T-cell (primary cell): ENCODE measurements at regions not wholly inside any gene's neighbourhood (a gene's known extent, or its start where the extent isn't known, plus 50 kb on each side); places are given as distances from the start of the nearest gene placed in this dataset.

ENCODE experiments used
- ATAC-seq, 4 experiments: fragments of 200-7000 bp in 3 of 4; fragments of 150-1000 bp in 1 of 4; cut with Tn5 transposase; replicated peaks in 1 of 4; 1 replicate in 3 of 4; 2 replicates in 1 of 4; pipeline ENCODE4 v1.10.0; 2021; ENCODE audit warnings: moderate library complexity in 3 of 4, mild to moderate bottlenecking in 2 of 4, moderate number of reproducible peaks in 1 of 4
- CTCF ChIA-PET, 2 donors: fragments of 300-600 bp; sonication (Branson Sonifier 250); formaldehyde crosslinking; loops; one replicate each; lab custom pipeline; 2022; ENCODE audit warnings: antibody characterized with exemption in 2 of 2; lab: Charles Lee
- POLR2A ChIA-PET, 2 donors: fragments of 300-600 bp; sonication (Branson Sonifier 250); formaldehyde crosslinking; loops; one replicate each; lab custom pipeline; 2022; ENCODE audit warnings: antibody characterized with exemption in 2 of 2; lab: Charles Lee
- DNase-seq, 35 experiments: peaks; one replicate each; pipeline versions ENCODE4 v3.0.0 to v3.0.0-alpha.2; 2013 to 2023
- H3K27ac ChIP-seq: one replicate; pipeline ENCODE4 v1.5.1; 2013; ENCODE audit warnings: low read length
- H3K27me3 ChIP-seq, 2 experiments: replicated peaks in 1 of 2; 1 replicate in 1 of 2; 2 replicates in 1 of 2; pipeline versions ENCODE4 v1.6.1 to v1.7.0; 2013; ENCODE audit warnings: low read length in 1 of 2, mixed read lengths in 1 of 2; ENCODE audit not compliant: control insufficient read depth in 2 of 2, insufficient read depth in 2 of 2; ENCODE audit errors: extremely low read depth in 1 of 2
- H3K36me3 ChIP-seq, 2 donors: 1 replicate in 1 of 2; 2 replicates in 1 of 2; pipeline versions ENCODE4 v1.6.1 to v1.7.0; 2013; ENCODE audit warnings: low read length in 1 of 2; ENCODE audit not compliant: control insufficient read depth in 2 of 2, insufficient read depth in 1 of 2; ENCODE audit errors: extremely low read depth in 1 of 2
- H3K4me1 ChIP-seq, 2 experiments: 1 replicate in 1 of 2; 2 replicates in 1 of 2; pipeline versions ENCODE4 v1.6.1 to v1.7.0; 2013; ENCODE audit warnings: low read length in 2 of 2, mixed read lengths in 1 of 2; ENCODE audit not compliant: insufficient read depth in 2 of 2, control insufficient read depth in 1 of 2; ENCODE audit errors: extremely low read depth in 1 of 2
- H3K4me3 ChIP-seq, 2 donors: 1 replicate in 1 of 2; 2 replicates in 1 of 2; pipeline versions ENCODE4 v1.5.1 to v1.7.0; 2013; ENCODE audit warnings: mild to moderate bottlenecking in 2 of 2, low read length in 1 of 2, moderate library complexity in 1 of 2; ENCODE audit not compliant: control insufficient read depth in 1 of 2; ENCODE audit errors: extremely low read depth in 1 of 2
- H3K9me3 ChIP-seq: 2 replicates; pipeline ENCODE4 v1.7.0; 2013
- H3K27ac Mint-ChIP-seq, 2 donors: one replicate each; pipeline ENCODE4 v1.8.0; 2020 to 2021; ENCODE audit warnings: mild to moderate bottlenecking in 2 of 2, mixed read lengths in 2 of 2
- H3K27me3 Mint-ChIP-seq, 2 donors: one replicate each; pipeline ENCODE4 v1.8.0; 2021 to 2022; ENCODE audit warnings: mixed read lengths in 2 of 2
- H3K36me3 Mint-ChIP-seq: one replicate; pipeline ENCODE4 v1.8.0; 2021; ENCODE audit warnings: mixed read lengths
- H3K4me1 Mint-ChIP-seq, 3 donors: one replicate each; pipeline ENCODE4 v1.8.0; 2020 to 2022; ENCODE audit warnings: mixed read lengths in 3 of 3, mild to moderate bottlenecking in 1 of 3
- H3K4me3 Mint-ChIP-seq, 3 donors: one replicate each; pipeline ENCODE4 v1.8.0; 2020 to 2022; ENCODE audit warnings: mild to moderate bottlenecking in 3 of 3, mixed read lengths in 3 of 3, moderate library complexity in 3 of 3
- H3K9me3 Mint-ChIP-seq, 3 donors: one replicate each; pipeline ENCODE4 v1.8.0; 2020 to 2022; ENCODE audit warnings: mixed read lengths in 3 of 3
- WGBS: methylation state at CpG from one replicate; pipeline ENCODE4 v1.1.5; 2013; ENCODE audit warnings: missing lambda C conversion rate; ENCODE audit not compliant: insufficient coverage; 5-methylcytosine and 5-hydroxymethylcytosine counted together

- Histone ChIP-seq H3K4me3 (no peak overlapping the region), H3K36me3 (no peaks in the 10 kb centered on the region), H3K27ac (no peak overlapping the region), H3K4me1 (no peaks in the 10 kb centered on the region), H3K9me3 (no peaks in the 10 kb centered on the region), H3K27me3 (no peaks in the 10 kb centered on the region)
- Mint-ChIP-seq H3K9me3 (peaks cover 0 to 5% (median 3%) of the 10 kb centered on the region in 3 donors), H3K4me1 (no peaks in the 10 kb centered on the region), H3K36me3 (no peaks in the 10 kb centered on the region), H3K27me3 (peaks cover 10 to 11% of the 10 kb centered on the region in 2 donors), H3K27ac (no peak overlapping the region), H3K4me3 (no peak overlapping the region)
- no peak for DNase-seq
- ATAC-seq, result no peak
- CTCF ChIA-PET, result no interaction called here
- POLR2A ChIA-PET, result no interaction called here
- WGBS, result 40% methylated on average over 1 of the region's 4 CpGs
These were observed 103.8 kb downstream of the C1orf94 start for GRCh38 chr1:34280509-34280908.

DNA sequence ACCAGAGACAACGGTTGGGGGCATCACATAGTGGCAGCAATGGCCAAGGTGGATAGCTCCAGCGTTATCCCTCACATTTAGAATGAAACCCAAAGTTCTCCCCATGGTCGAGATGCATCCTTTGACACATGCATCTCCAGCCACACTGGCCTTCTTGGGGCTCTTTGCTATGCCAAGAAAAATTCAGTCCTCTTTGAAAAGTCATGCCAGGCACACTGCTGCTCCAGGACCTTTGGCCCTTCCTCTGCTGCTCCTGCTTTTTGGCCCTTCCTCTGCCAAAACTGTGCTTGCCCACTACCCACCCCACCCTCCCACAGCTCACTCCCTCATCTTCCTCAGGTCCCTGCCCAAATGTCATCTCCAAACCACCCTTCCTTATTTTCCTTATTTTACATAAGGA, 106.4 kb downstream of the C1orf94 start:
- peaks cover 0 to 5% (median 3%) of the 10 kb centered on the region in 3 donors for H3K9me3 Mint-ChIP-seq
- ChIA-PET POLR2A (no interaction called here), CTCF (no interaction called here)
- DNase-seq (no peak), ATAC-seq (no peak)
- no peaks in the 10 kb centered on the region for H3K9me3 ChIP-seq
- peaks cover 13 to 15% of the 10 kb centered on the region in 2 donors for H3K27me3 Mint-ChIP-seq
- WGBS, result 70% methylated on average over 2 of the region's 3 CpGs
- no peak overlapping the region for H3K4me3 ChIP-seq
- H3K27ac Mint-ChIP-seq, result no peak overlapping the region
- no peaks in the 10 kb centered on the region for H3K4me1 Mint-ChIP-seq
- no peaks in the 10 kb centered on the region for H3K36me3 ChIP-seq
- no peak overlapping the region for H3K27ac ChIP-seq
- H3K36me3 Mint-ChIP-seq, result no peaks in the 10 kb centered on the region
- no peaks in the 10 kb centered on the region for H3K4me1 ChIP-seq
- peaks cover 0 to 3% of the 10 kb centered on the region in 2 experiments for H3K27me3 ChIP-seq
- no peak overlapping the region for H3K4me3 Mint-ChIP-seq

DNA sequence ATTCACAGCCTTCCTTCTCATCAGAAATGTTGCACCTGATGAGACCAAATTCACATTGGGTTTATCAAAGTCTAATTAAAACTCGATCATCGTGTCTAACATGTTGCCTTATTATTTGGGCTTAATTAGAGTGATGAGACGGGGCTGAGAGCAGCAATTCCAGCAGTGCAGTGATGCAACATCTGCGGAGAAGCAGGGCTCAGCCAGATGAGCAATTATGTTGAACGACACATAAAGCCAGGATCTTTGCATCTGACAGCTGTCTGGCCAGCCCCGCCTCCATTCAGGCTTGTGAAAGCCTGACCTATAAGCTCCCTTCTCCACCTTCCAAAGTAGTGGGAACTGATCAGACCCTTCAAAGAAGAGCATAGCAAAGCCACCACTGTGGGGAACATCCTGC, 109.8 kb downstream of the C1orf94 start:
- H3K27me3 ChIP-seq, result peaks cover 0 to 3% of the 10 kb centered on the region in 2 experiments
- DNase-seq (no peak), ATAC-seq (no peak)
- no peaks in the 10 kb centered on the region for H3K36me3 ChIP-seq
- Mint-ChIP-seq H3K36me3 (no peaks in the 10 kb centered on the region), H3K27me3 (peaks cover 10 to 13% of the 10 kb centered on the region in 2 donors), H3K4me1 (no peaks in the 10 kb centered on the region), H3K4me3 (no peak overlapping the region), H3K9me3 (peaks cover 0 to 3% (median 0%) of the 10 kb centered on the region in 3 donors), H3K27ac (no peak overlapping the region)
- ChIA-PET POLR2A (no interaction called here), CTCF (no interaction called here)
- H3K9me3 ChIP-seq, result no peaks in the 10 kb centered on the region
- H3K4me1 ChIP-seq, result no peaks in the 10 kb centered on the region
- no peak overlapping the region for H3K27ac ChIP-seq
- 63% methylated on average over 5 of the region's 6 CpGs for WGBS
- no peak overlapping the region for H3K4me3 ChIP-seq

- ATAC-seq (no peak), DNase-seq (no peak)
- H3K27me3 ChIP-seq, result peaks cover 0 to 3% of the 10 kb centered on the region in 2 experiments
- Mint-ChIP-seq H3K9me3 (no peaks in the 10 kb centered on the region), H3K27ac (no peak overlapping the region), H3K4me3 (no peak overlapping the region), H3K27me3 (peaks cover 7 to 20% of the 10 kb centered on the region in 2 donors), H3K36me3 (no peaks in the 10 kb centered on the region), H3K4me1 (no peaks in the 10 kb centered on the region)
- no peak overlapping the region for H3K27ac ChIP-seq
- H3K36me3 ChIP-seq, result no peaks in the 10 kb centered on the region
- POLR2A ChIA-PET, result no interaction called here
- no peaks in the 10 kb centered on the region for H3K9me3 ChIP-seq
- 75% methylated on average over 1 of the region's 2 CpGs for WGBS
- no peaks in the 10 kb centered on the region for H3K4me1 ChIP-seq
- CTCF ChIA-PET, result no interaction called here
- no peak overlapping the region for H3K4me3 ChIP-seq
These were observed 114.1 kb downstream of the C1orf94 start for GRCh38 chr1:34290831-34291230.

DNA sequence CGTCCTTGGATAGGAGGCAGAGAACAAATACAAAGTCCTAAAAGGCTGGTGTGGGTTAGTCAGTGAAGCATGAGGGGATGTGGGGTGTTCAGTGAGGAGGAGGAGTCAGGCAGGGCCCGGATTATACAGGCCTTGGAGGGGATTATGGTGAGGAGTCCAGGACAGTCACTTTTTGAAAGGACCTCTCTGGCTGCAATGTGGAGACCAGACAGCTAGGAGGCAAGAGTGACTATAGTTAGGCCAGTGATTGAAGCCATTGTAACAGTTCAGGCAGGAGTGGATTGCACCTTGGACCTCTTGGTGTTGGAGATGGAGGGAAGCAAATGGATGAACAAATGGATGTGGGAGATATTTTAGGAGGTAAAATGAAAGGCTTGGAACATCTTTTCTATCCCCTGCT, 115.8 kb downstream of the C1orf94 start:
- WGBS, result 30% methylated on average over 2 of the region's 2 CpGs
- no peak for ATAC-seq

GRCh38 chr1:34296059-34296458, 119.4 kb downstream of the C1orf94 start:
- no peak overlapping the region for H3K4me3 Mint-ChIP-seq
- H3K36me3 Mint-ChIP-seq, result no peaks in the 10 kb centered on the region
- no peaks in the 10 kb centered on the region for H3K9me3 ChIP-seq
- ChIA-PET CTCF (no interaction called here), POLR2A (no interaction called here)
- no peaks in the 10 kb centered on the region for H3K36me3 ChIP-seq
- H3K27ac Mint-ChIP-seq, result no peak overlapping the region
- peaks cover 5 to 19% of the 10 kb centered on the region in 2 donors for H3K27me3 Mint-ChIP-seq
- H3K4me3 ChIP-seq, result no peak overlapping the region
- DNase-seq (no peak), ATAC-seq (no peak)
- H3K27ac ChIP-seq, result no peak overlapping the region
- no peaks in the 10 kb centered on the region for H3K4me1 ChIP-seq
- H3K27me3 ChIP-seq, result no peaks in the 10 kb centered on the region
- WGBS, result 61% methylated on average over 5 of the region's 6 CpGs
- peaks cover 0 to 4% (median 3%) of the 10 kb centered on the region in 3 donors for H3K9me3 Mint-ChIP-seq
- no peaks in the 10 kb centered on the region for H3K4me1 Mint-ChIP-seq

More for the DNA sequence above, 115.8 kb downstream of the C1orf94 start:
- H3K27me3 ChIP-seq, result peaks cover 0 to under 1% of the 10 kb centered on the region in 2 experiments
- Mint-ChIP-seq H3K27me3 (peaks cover 5 to 19% of the 10 kb centered on the region in 2 donors), H3K36me3 (no peaks in the 10 kb centered on the region), H3K4me1 (no peaks in the 10 kb centered on the region), H3K4me3 (no peak overlapping the region), H3K27ac (no peak overlapping the region), H3K9me3 (no peaks in the 10 kb centered on the region)
- H3K4me3 ChIP-seq, result no peak overlapping the region
- H3K4me1 ChIP-seq, result no peaks in the 10 kb centered on the region
- POLR2A ChIA-PET, result no interaction called here
- no peaks in the 10 kb centered on the region for H3K36me3 ChIP-seq
- no peak overlapping the region for H3K27ac ChIP-seq
- CTCF ChIA-PET, result no interaction called here
- no peaks in the 10 kb centered on the region for H3K9me3 ChIP-seq
- no peak for DNase-seq

- H3K27me3 Mint-ChIP-seq, result peaks cover 17% of the 10 kb centered on the region in 2 donors
- peaks cover 2% of the 10 kb centered on the region for H3K9me3 ChIP-seq
- H3K4me1 Mint-ChIP-seq, result no peaks in the 10 kb centered on the region
- no peaks in the 10 kb centered on the region for H3K4me1 ChIP-seq
- 100% methylated on average over 1 of the region's 1 CpG for WGBS
- H3K27ac ChIP-seq, result no peak overlapping the region
- ATAC-seq (no peak), DNase-seq (no peak)
- peaks cover 6 to 18% (median 6%) of the 10 kb centered on the region in 3 donors for H3K9me3 Mint-ChIP-seq
- no peaks in the 10 kb centered on the region for H3K36me3 Mint-ChIP-seq
- H3K36me3 ChIP-seq, result no peaks in the 10 kb centered on the region
- no peak overlapping the region for H3K27ac Mint-ChIP-seq
- no peak overlapping the region for H3K4me3 ChIP-seq
- CTCF ChIA-PET, result no interaction called here
- no peak overlapping the region for H3K4me3 Mint-ChIP-seq
- POLR2A ChIA-PET, result no interaction called here
- H3K27me3 ChIP-seq, result peaks cover 0 to 11% of the 10 kb centered on the region in 2 experiments
These were observed 126.1 kb downstream of the C1orf94 start for GRCh38 chr1:34302798-34303197.
